ENCODE measurements at regions not wholly inside any gene's neighbourhood (a gene's known extent, or its start where the extent isn't known, plus 50 kb on each side); places are given as distances from the start of the nearest gene placed in this dataset.

DNA sequence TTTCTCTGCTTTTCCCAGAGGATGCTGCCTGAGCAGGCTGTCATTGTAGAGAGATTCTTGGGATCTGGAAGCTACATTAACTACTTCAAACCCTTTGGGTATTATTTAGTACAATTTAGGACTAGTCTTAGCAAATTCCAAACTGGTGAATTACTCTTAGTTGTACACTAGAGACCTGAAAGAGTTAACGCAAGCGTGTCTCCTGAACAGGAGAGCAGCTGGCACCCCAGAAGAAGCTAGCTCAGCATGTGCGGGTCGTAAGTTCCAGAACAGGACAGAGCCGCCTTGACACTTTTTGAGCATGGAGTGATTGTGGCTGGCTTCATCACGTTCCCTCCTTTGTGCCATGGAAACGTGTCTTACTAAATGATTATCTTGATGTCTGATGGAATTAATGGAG, 495.7 kb upstream of the TPK1 start:
- TF ChIP-seq CTCF (IDR thresholded peaks at IDR 0.05): no peak
- no peak for TF ChIP-seq POLR2A (IDR thresholded peaks at IDR 0.05)

All from esophagus squamous epithelium (tissue), 4 donors.